OCI-LY1 (cell line): ENCODE measurements at regions not wholly inside any gene's neighbourhood (a gene's known extent, or its start where the extent isn't known, plus 50 kb on each side); places are given as distances from the start of the nearest gene placed in this dataset.

Experiments used
- H2AFZ ChIP-seq: fragments of 200-600 bp; sonication (generic), shearing (Covaris generic); 2 replicates; pipeline ENCODE4 v1.6.0; 2014; ENCODE audit warnings: antibody characterized with exemption, mild to moderate bottlenecking, low read length
- H3F3A ChIP-seq: fragments of 200-600 bp; sonication (generic), shearing (Covaris generic); 2 replicates; pipeline ENCODE4 v1.6.0; 2014; ENCODE audit warnings: mild to moderate bottlenecking, antibody characterized with exemption, low read length, moderate library complexity; ENCODE audit not compliant: insufficient read depth
- H3K27ac ChIP-seq: fragments of 200-600 bp; sonication (generic); 2 replicates; pipeline ENCODE4 v1.5.1; 2014; ENCODE audit warnings: low read length, mixed run types, mild to moderate bottlenecking, low read depth; ENCODE audit not compliant: poor library complexity, severe bottlenecking
- H3K27me3 ChIP-seq: fragments of 200-600 bp; sonication (generic); 2 replicates; pipeline ENCODE4 v1.6.0; 2014; ENCODE audit warnings: antibody characterized with exemption, mild to moderate bottlenecking, low read length, moderate library complexity; ENCODE audit not compliant: insufficient read depth
- H3K36me3 ChIP-seq: fragments of 200-600 bp; sonication (generic); 2 replicates; pipeline ENCODE4 v1.6.1; 2014; ENCODE audit warnings: mild to moderate bottlenecking, antibody characterized with exemption, low read length, moderate library complexity, mixed read lengths; ENCODE audit not compliant: insufficient read depth
- H3K4me1 ChIP-seq: fragments of 200-600 bp; sonication (generic); 2 replicates; pipeline ENCODE4 v1.5.1; 2014; ENCODE audit warnings: mild to moderate bottlenecking, low read length, moderate library complexity; ENCODE audit not compliant: insufficient read depth, severe bottlenecking
- H3K4me2 ChIP-seq: fragments of 200-600 bp; sonication (generic), shearing (Covaris generic); 2 replicates; pipeline ENCODE4 v1.6.1; 2014; ENCODE audit warnings: low read length
- H3K4me3 ChIP-seq: fragments of 200-600 bp; sonication (generic); 2 replicates; pipeline ENCODE4 v1.5.1; 2014; ENCODE audit warnings: low read length, low read depth, mild to moderate bottlenecking, mixed read lengths; ENCODE audit not compliant: poor library complexity, severe bottlenecking
- H3K79me2 ChIP-seq: fragments of 200-600 bp; shearing (Covaris generic); 2 replicates; pipeline ENCODE4 v1.6.1; 2016; ENCODE audit warnings: mixed run types, low read length, mixed read lengths; ENCODE audit not compliant: insufficient read depth
- H3K9ac ChIP-seq: fragments of 200-600 bp; sonication (generic), shearing (Covaris generic); 2 replicates; pipeline ENCODE4 v1.6.1; 2014; ENCODE audit warnings: mild to moderate bottlenecking, low read length, mixed read lengths
- H3K9me2 ChIP-seq: fragments of 200-600 bp; sonication (generic), shearing (Covaris generic); 2 replicates; pipeline ENCODE4 v1.6.1; 2014; ENCODE audit warnings: low read depth, mild to moderate bottlenecking, low read length, mixed read lengths
- H3K9me3 ChIP-seq: fragments of 200-600 bp; shearing (Covaris generic); 2 replicates; pipeline ENCODE4 v1.6.1; 2014; ENCODE audit warnings: low read length, mixed read lengths
- H4K20me1 ChIP-seq: fragments of 200-600 bp; sonication (generic), shearing (Covaris generic); 2 replicates; pipeline ENCODE4 v1.6.0; 2016; ENCODE audit warnings: mild to moderate bottlenecking, low read length; ENCODE audit not compliant: insufficient read depth
- EZH2 ChIP-seq: fragments of 200-600 bp; sonication (generic), shearing (Covaris generic); IDR thresholded peaks from 2 replicates; pipeline ENCODE4 v1.8.0; 2017; ENCODE audit warnings: borderline replicate concordance, mixed run types, mild to moderate bottlenecking, antibody characterized with exemption, low read length, moderate library complexity, mixed read lengths
- TF ChIP-seq, protein P1 (sequence below): fragments of 200-600 bp; sonication (generic), shearing (Covaris generic); IDR thresholded peaks from 2 replicates; pipeline ENCODE4 v1.5.1; 2017; ENCODE audit warnings: mild to moderate bottlenecking, antibody characterized with exemption, low read length, moderate library complexity, mixed read lengths

- H3K4me2 ChIP-seq, result no peak overlapping the region
- H3K9me2 ChIP-seq, result no peaks in the 10 kb centered on the region
- H3K27ac ChIP-seq, result no peak overlapping the region
- no peaks in the 10 kb centered on the region for H3K27me3 ChIP-seq
- TF ChIP-seq, protein P1, sequence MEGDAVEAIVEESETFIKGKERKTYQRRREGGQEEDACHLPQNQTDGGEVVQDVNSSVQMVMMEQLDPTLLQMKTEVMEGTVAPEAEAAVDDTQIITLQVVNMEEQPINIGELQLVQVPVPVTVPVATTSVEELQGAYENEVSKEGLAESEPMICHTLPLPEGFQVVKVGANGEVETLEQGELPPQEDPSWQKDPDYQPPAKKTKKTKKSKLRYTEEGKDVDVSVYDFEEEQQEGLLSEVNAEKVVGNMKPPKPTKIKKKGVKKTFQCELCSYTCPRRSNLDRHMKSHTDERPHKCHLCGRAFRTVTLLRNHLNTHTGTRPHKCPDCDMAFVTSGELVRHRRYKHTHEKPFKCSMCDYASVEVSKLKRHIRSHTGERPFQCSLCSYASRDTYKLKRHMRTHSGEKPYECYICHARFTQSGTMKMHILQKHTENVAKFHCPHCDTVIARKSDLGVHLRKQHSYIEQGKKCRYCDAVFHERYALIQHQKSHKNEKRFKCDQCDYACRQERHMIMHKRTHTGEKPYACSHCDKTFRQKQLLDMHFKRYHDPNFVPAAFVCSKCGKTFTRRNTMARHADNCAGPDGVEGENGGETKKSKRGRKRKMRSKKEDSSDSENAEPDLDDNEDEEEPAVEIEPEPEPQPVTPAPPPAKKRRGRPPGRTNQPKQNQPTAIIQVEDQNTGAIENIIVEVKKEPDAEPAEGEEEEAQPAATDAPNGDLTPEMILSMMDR, result no peak
- TF ChIP-seq EZH2, result no peak
- no peaks in the 10 kb centered on the region for H4K20me1 ChIP-seq
- no peaks in the 10 kb centered on the region for H3K4me1 ChIP-seq
- no peak overlapping the region for H3K9ac ChIP-seq
- no peaks in the 10 kb centered on the region for H3K9me3 ChIP-seq
- no peaks in the 10 kb centered on the region for H3F3A ChIP-seq
- H3K79me2 ChIP-seq, result no peaks in the 10 kb centered on the region
- no peak overlapping the region for H3K4me3 ChIP-seq
- H3K36me3 ChIP-seq, result no peaks in the 10 kb centered on the region
- H2AFZ ChIP-seq, result no peak overlapping the region
Measured at GRCh38 chr2:48190230-48190629, 124.3 kb upstream of the FOXN2 start.

- Histone ChIP-seq H3K4me2 (no peak overlapping the region), H3K27me3 (no peaks in the 10 kb centered on the region), H3K4me1 (no peaks in the 10 kb centered on the region), H3F3A (no peaks in the 10 kb centered on the region), H2AFZ (no peak overlapping the region), H3K9me2 (no peaks in the 10 kb centered on the region), H4K20me1 (no peaks in the 10 kb centered on the region), H3K9me3 (no peaks in the 10 kb centered on the region), H3K36me3 (no peaks in the 10 kb centered on the region), H3K9ac (no peak overlapping the region), H3K79me2 (no peaks in the 10 kb centered on the region), H3K27ac (no peak overlapping the region), H3K4me3 (no peak overlapping the region)
- TF ChIP-seq, protein P1, result no peak
- TF ChIP-seq EZH2, result no peak
Measured at GRCh38 chr2:48194641-48195040, 119.8 kb upstream of the FOXN2 start.

DNA sequence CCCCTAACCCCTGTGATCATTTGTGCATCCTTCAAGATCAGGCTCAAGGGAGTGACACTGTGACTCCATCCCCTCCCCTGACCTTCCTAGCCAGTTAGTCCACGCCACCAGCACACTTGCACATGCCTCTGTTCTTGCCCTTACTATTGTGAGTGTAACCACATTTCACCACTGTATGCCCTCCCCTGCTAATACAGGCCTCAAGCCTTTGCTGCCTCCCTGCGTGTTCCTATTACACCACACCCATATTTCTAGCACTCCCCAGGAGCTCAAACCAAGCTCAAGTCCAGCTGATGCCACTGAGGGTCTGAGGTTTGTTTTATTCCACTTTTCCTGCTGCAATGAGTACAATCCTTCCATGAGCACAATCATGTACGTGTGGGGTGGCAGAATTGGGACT lies 119.3 kb upstream of the FOXN2 start:
- H3K4me1 ChIP-seq, result no peaks in the 10 kb centered on the region
- H3K79me2 ChIP-seq, result no peaks in the 10 kb centered on the region
- no peak overlapping the region for H2AFZ ChIP-seq
- H3K4me2 ChIP-seq, result no peak overlapping the region
- no peaks in the 10 kb centered on the region for H3K9me3 ChIP-seq
- H3K9me2 ChIP-seq, result no peaks in the 10 kb centered on the region
- H3F3A ChIP-seq, result no peaks in the 10 kb centered on the region
- TF ChIP-seq, protein P1, result no peak
- no peaks in the 10 kb centered on the region for H4K20me1 ChIP-seq
- H3K27ac ChIP-seq, result no peak overlapping the region
- H3K9ac ChIP-seq, result no peak overlapping the region
- H3K36me3 ChIP-seq, result no peaks in the 10 kb centered on the region
- no peak overlapping the region for H3K4me3 ChIP-seq
- no peaks in the 10 kb centered on the region for H3K27me3 ChIP-seq
